ENCODE measurements at regions not wholly inside any gene's neighbourhood (a gene's known extent, or its start where the extent isn't known, plus 50 kb on each side); places are given as distances from the start of the nearest gene placed in this dataset.
A peak's percentile ranks its signal among the peaks of the same experiment; 100 is the strongest.

- TF ChIP-seq POLR2AphosphoS5 (IDR thresholded peaks at IDR 0.05; ENCODE audit: low read depth) (no peak), CTCF (IDR thresholded peaks at IDR 0.05; ENCODE audit: insufficient read depth, low read length) (peak; percentile 36), GABPA (IDR thresholded peaks at IDR 0.05; ENCODE audit: low read depth) (no peak), REST (IDR thresholded peaks at IDR 0.05; ENCODE audit: insufficient replicate concordance, low read depth) (no peak)
Measured at GRCh38 chr20:61120595-61121515, 131.2 kb upstream of the CDH4 start.

Data from HL-60 (cell line).